SU-DHL-6 (cell line): ENCODE measurements at regions not wholly inside any gene's neighbourhood (a gene's known extent, or its start where the extent isn't known, plus 50 kb on each side); places are given as distances from the start of the nearest gene placed in this dataset.

ENCODE experiments used
- H2AFZ ChIP-seq: fragments of 200-600 bp; sonication (generic); 2 replicates; pipeline ENCODE4 v1.6.1; 2014; ENCODE audit warnings: low read depth, mild to moderate bottlenecking, moderate library complexity, mixed read lengths, antibody characterized with exemption, low read length; ENCODE audit not compliant: severe bottlenecking
- H3F3A ChIP-seq: fragments of 200-600 bp; shearing (Covaris generic); 2 replicates; pipeline ENCODE4 v1.6.0; 2016; ENCODE audit warnings: antibody characterized with exemption, mild to moderate bottlenecking; ENCODE audit not compliant: insufficient read depth
- H3K27ac ChIP-seq: fragments of 200-600 bp; sonication (generic); 2 replicates; pipeline ENCODE4 v1.5.1; 2016; ENCODE audit warnings: low read depth, mild to moderate bottlenecking, low read length, moderate library complexity, mixed read lengths
- H3K27me3 ChIP-seq: fragments of 200-600 bp; sonication (generic), shearing (Covaris generic); 2 replicates; pipeline ENCODE4 v1.6.0; 2014; ENCODE audit warnings: mild to moderate bottlenecking, low read length
- H3K36me3 ChIP-seq: fragments of 200-600 bp; sonication (generic); 2 replicates; pipeline ENCODE4 v1.6.1; 2014; ENCODE audit warnings: mild to moderate bottlenecking, low read length, mixed read lengths
- H3K4me2 ChIP-seq: fragments of 300-600, 200-600 bp; shearing (Covaris generic), sonication (generic); 2 replicates; pipeline ENCODE4 v1.6.0; 2014; ENCODE audit warnings: low read length, low read depth, mild to moderate bottlenecking; ENCODE audit not compliant: poor library complexity, severe bottlenecking
- H3K4me3 ChIP-seq: fragments of 200-600 bp; sonication (generic); 2 replicates; pipeline ENCODE4 v1.5.1; 2014; ENCODE audit warnings: antibody characterized with exemption, low read length, mild to moderate bottlenecking, mixed read lengths; ENCODE audit not compliant: insufficient read depth, poor library complexity, severe bottlenecking
- H3K79me2 ChIP-seq: fragments of 200-600 bp; sonication (generic); 2 replicates; pipeline ENCODE4 v1.6.1; 2014; ENCODE audit warnings: mild to moderate bottlenecking, low read length, moderate library complexity; ENCODE audit not compliant: insufficient read depth
- H3K9ac ChIP-seq: fragments of 200-600 bp; sonication (generic); 2 replicates; pipeline ENCODE4 v1.7.0; 2014; ENCODE audit warnings: mild to moderate bottlenecking, low read length
- H3K9me2 ChIP-seq: fragments of 200-600 bp; sonication (generic); replicated peaks from 2 replicates; pipeline ENCODE4 v1.6.1; 2014; ENCODE audit warnings: low read length; ENCODE audit not compliant: insufficient read depth
- H3K9me3 ChIP-seq: fragments of 200-600 bp; sonication (generic); 2 replicates; pipeline ENCODE4 v1.6.1; 2014; ENCODE audit warnings: low read length, mixed read lengths; ENCODE audit not compliant: insufficient read depth
- H4K20me1 ChIP-seq: fragments of 200-600 bp; sonication (generic); 2 replicates; pipeline ENCODE4 v1.6.1; 2014; ENCODE audit warnings: low read depth, mild to moderate bottlenecking, antibody characterized with exemption, low read length, moderate library complexity, mixed read lengths
- CTCF ChIP-seq: fragments of 200-600 bp; sonication (generic); IDR thresholded peaks from one replicate; pipeline ENCODE4 v1.5.1; 2017; ENCODE audit warnings: antibody characterized with exemption, mild to moderate bottlenecking, low read length, moderate library complexity; ENCODE audit not compliant: insufficient read depth, poor library complexity, severe bottlenecking
- EZH2phosphoT487 ChIP-seq: fragments of 200-600 bp; sonication (generic), shearing (Covaris generic); conservative IDR thresholded peaks from 2 replicates; pipeline ENCODE4 v1.6.1; 2018; ENCODE audit warnings: mild to moderate bottlenecking, antibody characterized with exemption, low read length, moderate library complexity, mixed read lengths

GRCh38 chr21:33980276-33980916 is 64.8 kb upstream of the ATP5PO start:
- Histone ChIP-seq H3K4me3 (no peak overlapping the region), H3K9me3 (no peaks in the 10 kb centered on the region), H3K27ac (no peak overlapping the region), H3K9me2 (no peaks in the 10 kb centered on the region), H3K79me2 (no peaks in the 10 kb centered on the region), H3K27me3 (no peaks in the 10 kb centered on the region), H3K9ac (no peak overlapping the region), H2AFZ (no peak overlapping the region), H3K36me3 (no peaks in the 10 kb centered on the region), H3F3A (no peaks in the 10 kb centered on the region), H3K4me2 (no peak overlapping the region), H4K20me1 (no peaks in the 10 kb centered on the region)
- no peak for TF ChIP-seq EZH2phosphoT487
- TF ChIP-seq CTCF = no peak

GRCh38 chr21:33978585-33978984 is 63.0 kb upstream of the ATP5PO start:
- H3K9me3 ChIP-seq = no peaks in the 10 kb centered on the region
- no peaks in the 10 kb centered on the region for H3F3A ChIP-seq
- no peak overlapping the region for H2AFZ ChIP-seq
- H3K9me2 ChIP-seq = no peaks in the 10 kb centered on the region
- H3K4me3 ChIP-seq = no peak overlapping the region
- H4K20me1 ChIP-seq = no peaks in the 10 kb centered on the region
- H3K4me2 ChIP-seq = no peak overlapping the region
- TF ChIP-seq EZH2phosphoT487 (no peak), CTCF (no peak)
- H3K36me3 ChIP-seq = no peaks in the 10 kb centered on the region
- H3K9ac ChIP-seq = no peak overlapping the region
- no peaks in the 10 kb centered on the region for H3K27me3 ChIP-seq
- no peaks in the 10 kb centered on the region for H3K79me2 ChIP-seq
- H3K27ac ChIP-seq = no peak overlapping the region

- H3K27ac ChIP-seq = no peak overlapping the region
- H3K27me3 ChIP-seq = no peaks in the 10 kb centered on the region
- no peak overlapping the region for H3K4me2 ChIP-seq
- H3F3A ChIP-seq = no peaks in the 10 kb centered on the region
- H3K9me2 ChIP-seq = no peaks in the 10 kb centered on the region
- H3K36me3 ChIP-seq = no peaks in the 10 kb centered on the region
- H4K20me1 ChIP-seq = no peaks in the 10 kb centered on the region
- TF ChIP-seq EZH2phosphoT487 (no peak), CTCF (no peak)
- H3K9ac ChIP-seq = no peak overlapping the region
- H3K79me2 ChIP-seq = no peaks in the 10 kb centered on the region
- H3K9me3 ChIP-seq = no peaks in the 10 kb centered on the region
- H2AFZ ChIP-seq = no peak overlapping the region
- H3K4me3 ChIP-seq = no peak overlapping the region
Observed at GRCh38 chr21:33977721-33978369, 62.2 kb upstream of the ATP5PO start.
